Skeletal muscle cell (primary cell): ENCODE measurements at regions not wholly inside any gene's neighbourhood (a gene's known extent, or its start where the extent isn't known, plus 50 kb on each side); places are given as distances from the start of the nearest gene placed in this dataset.
"Not testable (repeated sequence)": the region's sequence is repeated elsewhere in the genome, so short reads cannot be mapped to it uniquely, and the experiment has no call there.

Source experiments
- DNase-seq: peaks from one replicate; pipeline ENCODE4 v3.0.0-alpha.2; 2010; ENCODE audit warnings: low read depth
- H3K4me3 ChIP-seq: 2 replicates; pipeline ENCODE4 v1.5.1; 2011; ENCODE audit warnings: low read depth, mild to moderate bottlenecking, control low read depth, low read length, moderate library complexity

DNA sequence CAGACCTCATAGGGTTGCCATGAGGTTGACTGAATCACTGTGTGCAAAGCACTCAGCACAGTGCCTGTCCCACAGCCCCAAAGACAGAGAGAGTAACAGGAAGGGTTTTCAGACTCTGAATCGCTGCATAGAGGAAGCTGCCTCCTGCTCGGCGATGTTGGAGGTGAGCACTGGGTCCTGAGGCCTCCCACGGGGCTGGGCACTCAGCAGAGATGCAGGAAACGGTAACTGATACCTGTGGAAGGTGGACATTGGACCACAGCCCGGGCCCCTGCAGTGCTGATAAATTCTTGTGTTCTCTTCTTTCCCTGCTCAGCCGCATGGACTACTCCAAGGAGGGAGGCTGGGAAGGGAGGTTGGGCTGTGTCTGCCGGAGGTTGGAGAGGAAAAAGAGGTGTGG, 389.7 kb downstream of the PTPRU start:
- no peak overlapping the region for H3K4me3 ChIP-seq
- no peak for DNase-seq

GRCh38 chr1:29625084-29625420, 388.7 kb downstream of the PTPRU start:
- no peak overlapping the region for H3K4me3 ChIP-seq
- DNase-seq, result no peak

DNA sequence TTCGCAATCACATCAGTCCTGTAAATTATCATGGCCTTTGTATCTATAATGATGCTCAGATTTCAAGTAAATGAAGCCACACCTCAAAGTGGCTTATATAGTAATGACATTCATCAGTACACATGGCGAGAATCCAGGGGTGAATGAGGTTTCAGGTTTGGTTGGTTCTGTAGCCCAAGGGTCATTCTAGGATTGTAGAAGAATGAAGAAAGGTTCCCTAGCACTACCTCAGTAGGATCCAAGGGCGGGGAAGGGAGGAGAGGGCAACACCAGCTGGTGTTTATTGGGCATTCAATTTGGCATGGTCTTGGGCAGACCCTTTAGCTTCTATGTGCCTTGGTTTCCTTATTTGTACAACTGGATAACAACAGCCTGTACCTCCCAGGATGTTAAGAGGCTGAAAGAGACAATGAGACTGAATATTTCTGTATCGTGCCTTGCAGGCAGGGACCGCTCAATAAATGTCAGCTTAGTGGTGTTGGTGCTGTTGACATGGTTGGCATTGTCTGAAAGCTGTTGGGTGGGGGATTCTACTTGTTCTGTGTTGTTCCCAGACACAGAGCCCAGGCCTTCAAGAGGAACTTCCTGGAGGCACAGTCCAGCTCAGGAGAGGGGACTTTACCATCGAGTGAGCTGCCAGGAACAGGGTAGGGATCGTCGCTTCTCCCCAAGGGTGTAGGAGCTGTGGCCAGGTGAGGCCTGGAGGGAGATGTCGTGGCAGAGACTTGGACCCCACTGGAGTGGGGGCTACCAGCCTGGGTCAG, 388.2 kb downstream of the PTPRU start:
- DNase-seq, result no peak
- H3K4me3 ChIP-seq, result no peak overlapping the region

- no peak overlapping the region for H3K4me3 ChIP-seq
- no peak for DNase-seq
Measured at GRCh38 chr1:29623501-29623900, 387.2 kb downstream of the PTPRU start.

DNA sequence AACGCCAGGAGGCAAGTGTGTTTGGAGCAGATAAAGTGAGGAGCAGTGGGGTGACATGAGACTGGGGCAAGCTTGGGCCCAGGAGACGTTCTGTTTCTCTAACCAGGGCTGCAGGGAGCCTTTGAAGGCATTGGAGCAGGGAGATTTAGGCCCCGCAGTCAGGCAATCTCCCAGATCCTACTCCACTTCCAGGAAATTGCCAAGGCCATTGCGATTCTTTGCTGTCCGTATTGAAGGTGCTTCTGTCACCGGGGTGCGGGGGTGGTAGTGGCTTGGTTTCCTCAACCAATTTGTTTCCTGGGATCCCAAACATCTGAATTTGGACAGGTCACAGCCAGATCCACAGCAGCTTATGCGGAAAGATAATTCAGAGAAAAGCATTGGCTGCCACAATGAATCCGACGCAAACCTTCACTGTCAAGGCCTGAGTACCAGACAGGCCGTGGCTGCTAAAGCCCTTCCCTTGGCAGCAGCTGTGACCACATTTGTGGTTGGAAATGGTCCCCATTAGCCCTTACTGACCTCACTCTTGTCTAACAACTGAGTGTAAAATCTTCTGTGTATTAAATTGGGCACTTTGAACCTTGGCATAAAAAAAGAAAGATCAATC, 385.6 kb downstream of the PTPRU start:
- peak; percentile 12 for DNase-seq
- no peak overlapping the region for H3K4me3 ChIP-seq

DNA sequence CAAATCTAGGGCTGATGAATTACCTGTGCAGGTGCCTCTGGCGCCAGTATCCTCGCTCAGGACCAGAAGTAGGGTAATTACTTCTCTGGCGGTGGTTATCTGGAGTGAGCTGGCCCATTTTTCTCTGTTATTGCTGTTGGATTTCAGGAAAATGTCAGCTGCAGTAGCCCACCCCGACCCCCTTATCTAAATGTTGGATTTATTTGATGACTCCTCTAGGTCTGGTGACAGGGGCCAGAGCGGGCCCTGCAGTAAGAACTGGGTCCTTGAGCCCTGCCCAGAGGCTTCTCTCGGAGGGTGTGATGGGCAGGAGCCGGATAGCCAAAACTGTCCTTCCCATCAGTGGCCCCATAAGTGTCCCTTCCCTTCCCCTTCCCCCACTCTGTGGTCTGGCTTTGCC, 384.3 kb downstream of the PTPRU start:
- H3K4me3 ChIP-seq, result no peak overlapping the region
- no peak for DNase-seq

DNA sequence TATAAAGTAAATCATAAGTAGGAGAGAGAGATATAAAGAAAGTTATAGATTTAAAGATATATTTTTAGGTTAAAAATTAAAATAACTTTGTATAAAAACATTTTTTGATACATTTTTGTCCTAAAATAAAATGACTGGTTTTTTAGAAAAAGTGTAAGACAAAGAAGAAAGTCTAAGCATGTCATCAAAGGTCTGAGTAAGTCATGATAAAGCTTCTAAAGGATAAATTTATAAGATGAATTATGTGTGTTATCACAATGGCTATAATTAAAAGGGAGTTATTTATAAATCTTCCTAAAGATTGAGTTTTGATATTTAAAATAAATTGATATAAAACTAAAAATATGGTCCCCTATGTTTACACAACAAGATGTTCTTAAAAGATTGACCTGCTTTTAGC, 370.9 kb downstream of the PTPRU start:
- no peak overlapping the region for H3K4me3 ChIP-seq
- DNase-seq, result no peak

DNA sequence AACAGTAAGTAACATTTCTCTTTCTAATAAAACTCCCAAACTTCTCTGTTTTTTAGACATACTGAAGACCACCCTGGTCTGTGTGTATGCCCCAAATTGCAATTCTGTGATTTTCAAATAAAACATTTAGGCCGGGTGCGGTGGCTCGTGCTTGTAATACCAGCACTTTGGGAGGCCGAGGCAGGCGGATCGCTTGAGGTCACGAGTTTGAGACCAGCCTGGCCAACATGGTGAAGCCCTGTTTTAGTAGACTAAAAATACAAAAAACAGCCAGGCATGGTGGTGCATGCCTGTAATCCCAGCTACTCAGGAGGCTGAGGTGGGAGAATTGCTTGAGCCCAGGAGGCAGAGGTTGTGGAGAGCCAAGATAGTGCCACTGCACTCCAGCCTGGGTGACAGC, 368.5 kb downstream of the PTPRU start:
- DNase-seq, H3K4me3 ChIP-seq: not testable (repeated sequence)

GRCh38 chr1:29603622-29604021, 367.3 kb downstream of the PTPRU start:
- no peak for DNase-seq
- H3K4me3 ChIP-seq, result no peak overlapping the region

- H3K4me3 ChIP-seq, result no peak overlapping the region
- no peak for DNase-seq
Measured at GRCh38 chr1:29602203-29602602, 365.9 kb downstream of the PTPRU start.

- no peak overlapping the region for H3K4me3 ChIP-seq
- DNase-seq, result no peak
Measured at GRCh38 chr1:29601021-29601420, 364.7 kb downstream of the PTPRU start.

DNA sequence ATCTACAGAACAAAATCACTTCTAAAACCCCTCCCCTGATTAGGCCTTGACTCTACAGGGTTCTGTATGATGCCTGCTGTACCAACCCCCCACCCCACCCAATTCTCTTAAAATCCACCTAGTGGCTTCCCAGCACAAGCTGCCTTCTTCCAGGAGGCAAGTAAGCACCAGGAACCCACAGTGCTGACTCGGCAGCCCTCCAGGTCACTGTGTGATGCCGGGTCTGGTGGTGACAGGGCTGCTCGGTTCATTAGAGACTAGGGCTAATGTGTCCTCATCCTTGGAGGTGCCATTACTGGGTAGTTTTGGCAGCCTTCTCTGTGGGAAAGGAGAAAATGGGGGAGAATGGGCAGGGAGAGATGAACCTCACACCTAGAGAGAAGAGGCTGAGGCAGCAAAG, 363.5 kb downstream of the PTPRU start:
- DNase-seq, result no peak
- no peak overlapping the region for H3K4me3 ChIP-seq

GRCh38 chr1:29599071-29599470, 362.7 kb downstream of the PTPRU start:
- DNase-seq, result no peak
- H3K4me3 ChIP-seq, result no peak overlapping the region

- DNase-seq, result no peak
- no peak overlapping the region for H3K4me3 ChIP-seq
Measured at GRCh38 chr1:29597861-29598260, 361.5 kb downstream of the PTPRU start.

DNA sequence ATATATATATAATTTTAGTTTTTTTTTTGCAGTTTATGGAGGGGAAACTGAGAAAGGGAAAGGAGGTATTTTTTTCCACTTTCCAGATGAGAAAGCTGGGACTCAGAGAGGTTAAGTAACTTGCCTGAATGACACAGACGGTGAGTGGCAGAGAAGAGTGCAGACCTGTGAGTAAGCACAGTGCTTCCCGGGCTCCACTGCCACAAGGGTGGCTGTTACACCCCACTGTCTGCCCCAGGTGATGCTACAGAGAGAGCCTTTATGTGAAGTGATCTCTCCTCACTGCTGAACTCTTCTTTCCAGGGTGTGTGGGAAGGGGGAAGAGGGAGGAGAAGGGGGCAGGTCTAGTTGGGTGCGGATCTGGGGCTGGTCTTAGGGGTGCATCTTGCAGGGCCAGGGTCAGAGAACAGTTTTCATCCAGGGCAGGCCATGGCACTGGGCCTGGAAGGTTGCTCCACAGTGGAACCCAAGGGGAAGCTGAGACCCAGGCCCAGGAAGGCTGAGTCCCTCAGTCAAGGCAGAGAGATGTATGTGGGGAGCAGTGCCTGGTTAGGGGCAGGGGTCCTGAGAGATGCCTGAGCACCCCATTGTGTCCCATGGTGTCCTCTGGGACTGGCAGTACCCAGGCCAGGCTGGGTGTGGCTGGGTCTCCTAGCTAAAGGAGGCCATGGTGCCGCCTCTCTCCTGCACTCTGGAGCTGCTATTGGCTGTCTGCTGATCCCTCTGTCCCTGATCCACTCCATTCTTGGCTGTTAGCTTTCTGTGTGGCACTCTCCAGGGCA, 357.5 kb downstream of the PTPRU start:
- H3K4me3 ChIP-seq, result no peak overlapping the region
- no peak for DNase-seq

- no peak for DNase-seq
Measured at GRCh38 chr1:29592731-29593130, 356.4 kb downstream of the PTPRU start.

DNA sequence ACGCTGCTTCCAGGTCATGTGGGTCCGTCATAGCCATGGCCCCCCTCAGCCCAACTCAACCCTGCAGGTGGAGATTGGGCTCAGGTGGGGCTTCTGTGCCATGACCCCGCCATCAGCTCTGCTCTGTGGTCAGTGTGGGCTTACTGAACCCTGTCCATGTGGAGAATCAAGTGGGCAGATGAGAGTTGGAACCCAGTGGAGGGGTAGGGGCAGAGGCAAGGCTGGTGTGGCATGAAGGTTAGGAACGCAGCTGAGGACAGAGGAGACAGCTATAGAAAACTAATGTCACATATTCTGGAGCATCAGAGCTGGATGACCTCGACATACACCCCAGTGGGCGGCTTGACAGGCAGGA, 355.9 kb downstream of the PTPRU start:
- DNase-seq, result no peak
- H3K4me3 ChIP-seq, result no peak overlapping the region

More at GRCh38 chr1:29592731-29593130, 356.4 kb downstream of the PTPRU start:
- no peak overlapping the region for H3K4me3 ChIP-seq

DNA sequence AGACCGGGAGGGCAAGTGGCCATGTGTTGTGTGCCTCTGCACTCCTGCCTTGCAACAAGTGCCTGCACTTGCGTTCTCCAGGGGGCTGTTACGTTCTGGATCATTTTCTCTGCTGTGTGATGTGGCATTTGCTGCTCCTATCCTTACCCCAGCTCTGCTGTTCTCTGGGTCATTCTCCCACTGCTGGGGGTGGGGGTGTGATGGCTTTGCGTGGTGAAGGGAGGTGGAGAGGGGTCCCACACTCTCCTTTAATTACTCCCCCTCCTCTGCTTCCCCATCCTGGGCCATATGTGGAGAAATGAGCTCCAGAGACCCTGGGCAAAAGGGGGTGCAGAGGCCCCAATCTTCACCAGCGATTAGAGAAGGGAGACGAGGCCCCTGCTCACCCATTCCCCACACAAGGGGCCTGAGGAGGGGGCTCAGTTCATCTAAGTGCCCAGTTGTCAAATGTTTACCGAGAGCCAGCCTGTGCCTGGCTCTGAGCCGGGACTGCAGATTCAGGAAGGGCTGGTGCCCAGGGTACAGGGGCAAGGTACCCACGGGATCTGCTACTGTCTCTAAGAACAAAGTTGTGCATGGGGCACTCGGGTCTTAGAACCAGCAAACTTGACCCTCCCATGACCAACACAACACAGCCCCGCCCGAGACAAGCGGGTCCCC, 355.4 kb downstream of the PTPRU start:
- no peak for DNase-seq
- no peak overlapping the region for H3K4me3 ChIP-seq

DNA sequence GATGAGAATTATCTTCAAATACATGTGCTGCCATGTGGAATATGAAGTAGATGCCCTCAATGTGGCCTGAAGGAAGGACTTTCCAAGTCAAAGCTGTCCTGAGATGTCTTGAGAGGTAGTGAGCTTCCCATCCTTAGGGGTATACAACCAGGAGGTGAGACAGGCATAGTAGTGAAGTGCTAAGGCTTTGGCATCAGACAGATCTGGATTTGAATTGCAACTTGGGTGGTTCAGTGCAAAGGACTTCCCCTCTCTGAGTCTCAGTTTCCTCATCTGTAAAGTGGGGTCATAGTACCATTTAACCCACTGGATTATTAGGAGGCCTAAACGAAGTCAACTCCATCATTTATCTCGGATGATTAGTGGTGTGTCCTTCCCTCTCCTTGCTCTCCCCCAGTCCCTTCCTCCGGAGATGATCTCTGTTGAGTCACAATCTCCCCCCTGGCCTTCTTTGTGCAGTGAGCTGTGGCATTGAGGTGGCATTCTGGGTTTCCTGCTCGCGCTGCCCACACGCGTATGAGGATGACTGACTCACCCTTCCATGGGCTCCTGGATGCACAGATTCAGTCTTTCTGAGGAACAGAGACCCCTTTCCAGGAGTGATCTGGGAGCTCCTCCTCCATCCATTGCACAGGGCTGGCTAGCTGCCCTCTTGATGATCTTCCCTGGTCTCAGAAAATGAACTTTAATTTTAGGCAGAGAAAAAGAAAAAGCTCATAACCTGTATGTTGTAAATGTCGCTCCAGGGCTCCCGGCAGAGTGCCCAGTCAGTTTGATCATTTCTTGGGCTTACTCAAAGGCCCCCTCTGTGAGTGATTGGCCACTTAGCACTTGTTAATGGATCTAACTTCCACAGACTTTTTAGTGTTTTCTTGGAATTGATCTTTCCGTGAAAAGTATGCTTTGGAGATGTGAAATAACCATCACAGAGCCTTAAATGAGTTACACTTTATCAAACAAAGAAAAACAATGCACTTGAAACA, 354.6 kb downstream of the PTPRU start:
- H3K4me3 ChIP-seq, result no peak overlapping the region
- DNase-seq, result no peak
